PC-9 (cell line): ENCODE measurements at regions not wholly inside any gene's neighbourhood (a gene's known extent, or its start where the extent isn't known, plus 50 kb on each side); places are given as distances from the start of the nearest gene placed in this dataset.

Experiments
- BruUV-seq: library from RNA; stranded (reverse); fragments of 400-500 nt; replicated peaks from 2 replicates; lab custom pipeline; 2021; lab: Mats Ljungman, UMichigan
- CTCF ChIA-PET: fragments of 300-600 bp; sonication (Branson Sonifier 250); formaldehyde crosslinking; loops from one replicate; lab custom pipeline; 2022; ENCODE audit warnings: antibody characterized with exemption; lab: Charles Lee
- POLR2A ChIA-PET: fragments of 300-600 bp; sonication (Branson Sonifier 250); formaldehyde crosslinking; loops from one replicate; lab custom pipeline; 2022; ENCODE audit warnings: antibody characterized with exemption; ENCODE audit not compliant: unreplicated experiment; lab: Charles Lee
- DNase-seq, 2 experiments: peaks; one replicate each; pipeline versions ENCODE4 v3.0.0 to v3.0.0-alpha.2; 2015 to 2022; ENCODE audit warnings: mixed read lengths in 1 of 2
- H2AFZ ChIP-seq: fragments of 200-600 bp; sonication (generic); 2 replicates; pipeline ENCODE4 v1.8.1; 2017; ENCODE audit warnings: antibody characterized with exemption
- H3F3A ChIP-seq: fragments of 200-600 bp; sonication (generic); 2 replicates; pipeline ENCODE4 v1.8.1; 2017; ENCODE audit warnings: antibody characterized with exemption, mild to moderate bottlenecking, low read depth; ENCODE audit not compliant: insufficient read depth
- H3K27ac ChIP-seq: fragments of 200-600 bp; sonication (generic); 2 replicates; pipeline ENCODE4 v1.6.1; 2016; ENCODE audit warnings: mixed run types
- H3K27me3 ChIP-seq: fragments of 200-600 bp; sonication (generic); 2 replicates; pipeline ENCODE4 v1.6.1; 2016; ENCODE audit warnings: low read depth, mixed run types; ENCODE audit not compliant: insufficient read depth
- H3K36me3 ChIP-seq: fragments of 200-600 bp; sonication (generic); 2 replicates; pipeline ENCODE4 v1.6.1; 2016; ENCODE audit warnings: low read depth, mixed run types
- H3K4me1 ChIP-seq: fragments of 200-600 bp; sonication (generic); replicated peaks from 2 replicates; pipeline ENCODE4 v1.6.1; 2016; ENCODE audit warnings: mixed run types; ENCODE audit not compliant: insufficient read depth
- H3K4me2 ChIP-seq: fragments of 200-600 bp; sonication (generic); 2 replicates; pipeline ENCODE4 v1.6.1; 2017; ENCODE audit warnings: mixed run types
- H3K4me3 ChIP-seq: fragments of 200-600 bp; sonication (generic); 2 replicates; pipeline ENCODE4 v1.6.1; 2016; ENCODE audit warnings: mixed run types
- H3K79me2 ChIP-seq: fragments of 200-600 bp; sonication (generic); 2 replicates; pipeline ENCODE4 v1.6.1; 2017; ENCODE audit warnings: low read depth, mixed run types
- H3K9me2 ChIP-seq: fragments of 200-600 bp; sonication (generic); 2 replicates; pipeline ENCODE4 v1.8.1; 2017; ENCODE audit warnings: mild to moderate bottlenecking; ENCODE audit not compliant: insufficient read depth
- H3K9me3 ChIP-seq: fragments of 200-600 bp; sonication (generic); 2 replicates; pipeline ENCODE4 v1.8.1; 2016; ENCODE audit warnings: low read depth; ENCODE audit not compliant: insufficient read depth
- H4K20me1 ChIP-seq: fragments of 200-600 bp; sonication (generic); 2 replicates; pipeline ENCODE4 v1.8.1; 2017; ENCODE audit not compliant: insufficient read depth
- CTCF ChIP-seq: fragments of 200-600 bp; sonication (generic); conservative IDR thresholded peaks from 2 replicates; pipeline ENCODE4 v1.6.1; 2017; ENCODE audit warnings: mixed run types, antibody characterized with exemption, mild to moderate bottlenecking, moderate library complexity
- EZH2 ChIP-seq: fragments of 200-600 bp; sonication (generic); IDR thresholded peaks from 2 replicates; pipeline ENCODE4 v1.8.0; 2017; ENCODE audit warnings: antibody characterized with exemption, low read depth
- intact Hi-C: fragments of 100-400 bp; cut with micrococcal nuclease; formaldehyde crosslinking; loops from one replicate; pipeline ENCODE4 v1.10.0; 2022; ENCODE audit not compliant: unreplicated experiment

- no peak for DNase-seq
- ChIA-PET POLR2A (no interaction called here), CTCF (no interaction called here)
- peaks cover 53% of the 10 kb centered on the region for H3K27me3 ChIP-seq
- no peak overlapping the region for H2AFZ ChIP-seq
- no TSS peak for BruUV-seq
- no peak for TF ChIP-seq EZH2
- TF ChIP-seq CTCF = no peak
- H4K20me1 ChIP-seq = no peaks in the 10 kb centered on the region
- no peak overlapping the region for H3K4me3 ChIP-seq
- H3K27ac ChIP-seq = no peak overlapping the region
- no peak overlapping the region for H3K4me2 ChIP-seq
- no peaks in the 10 kb centered on the region for H3K36me3 ChIP-seq
- H3K9me2 ChIP-seq = no peaks in the 10 kb centered on the region
- no peaks in the 10 kb centered on the region for H3K9me3 ChIP-seq
- no peaks in the 10 kb centered on the region for H3F3A ChIP-seq
- intact Hi-C loops = no loop called here
- H3K4me1 ChIP-seq = no peaks in the 10 kb centered on the region
- no peaks in the 10 kb centered on the region for H3K79me2 ChIP-seq
Observed at GRCh38 chr2:241924069-241924908, 54.8 kb downstream of the RTP5 start.

- Histone ChIP-seq H3K4me1 (no peaks in the 10 kb centered on the region), H3K36me3 (no peaks in the 10 kb centered on the region), H3K9me2 (no peaks in the 10 kb centered on the region), H4K20me1 (no peaks in the 10 kb centered on the region), H2AFZ (no peak overlapping the region), H3K9me3 (no peaks in the 10 kb centered on the region), H3K27ac (no peak overlapping the region), H3F3A (no peaks in the 10 kb centered on the region), H3K79me2 (no peaks in the 10 kb centered on the region), H3K4me3 (no peak overlapping the region), H3K4me2 (no peak overlapping the region), H3K27me3 (peaks cover 52% of the 10 kb centered on the region)
- CTCF ChIA-PET = no interaction called here
- intact Hi-C loops = loop anchor here (1.0 kb wide), 1 partner anchor 13 kb away; no protein-coding TSS in a partner anchor
- no TSS peak for BruUV-seq
- TF ChIP-seq CTCF = no peak
- no peak for TF ChIP-seq EZH2
- POLR2A ChIA-PET = no interaction called here
- no peak for DNase-seq
Observed at GRCh38 chr2:241924909-241925250, 55.4 kb downstream of the RTP5 start.

- ChIA-PET CTCF (no interaction called here), POLR2A (no interaction called here)
- H3K9me2 ChIP-seq = no peaks in the 10 kb centered on the region
- no peaks in the 10 kb centered on the region for H3F3A ChIP-seq
- H3K4me1 ChIP-seq = no peaks in the 10 kb centered on the region
- intact Hi-C loops = loop anchor here (1.0 kb wide), 1 partner anchor 13 kb away; no protein-coding TSS in a partner anchor
- no peaks in the 10 kb centered on the region for H4K20me1 ChIP-seq
- no peak for DNase-seq
- no peak overlapping the region for H3K27ac ChIP-seq
- peaks cover 48% of the 10 kb centered on the region for H3K27me3 ChIP-seq
- H3K4me2 ChIP-seq = no peak overlapping the region
- no peaks in the 10 kb centered on the region for H3K79me2 ChIP-seq
- H3K4me3 ChIP-seq = no peak overlapping the region
- H3K9me3 ChIP-seq = no peaks in the 10 kb centered on the region
- H2AFZ ChIP-seq = no peak overlapping the region
- no peaks in the 10 kb centered on the region for H3K36me3 ChIP-seq
- BruUV-seq = no TSS peak
- no peak for TF ChIP-seq CTCF
- no peak for TF ChIP-seq EZH2
Observed at GRCh38 chr2:241925277-241925676, 55.7 kb downstream of the RTP5 start.
